ENCODE measurements at regions not wholly inside any gene's neighbourhood (a gene's known extent, or its start where the extent isn't known, plus 50 kb on each side); places are given as distances from the start of the nearest gene placed in this dataset.

DNA sequence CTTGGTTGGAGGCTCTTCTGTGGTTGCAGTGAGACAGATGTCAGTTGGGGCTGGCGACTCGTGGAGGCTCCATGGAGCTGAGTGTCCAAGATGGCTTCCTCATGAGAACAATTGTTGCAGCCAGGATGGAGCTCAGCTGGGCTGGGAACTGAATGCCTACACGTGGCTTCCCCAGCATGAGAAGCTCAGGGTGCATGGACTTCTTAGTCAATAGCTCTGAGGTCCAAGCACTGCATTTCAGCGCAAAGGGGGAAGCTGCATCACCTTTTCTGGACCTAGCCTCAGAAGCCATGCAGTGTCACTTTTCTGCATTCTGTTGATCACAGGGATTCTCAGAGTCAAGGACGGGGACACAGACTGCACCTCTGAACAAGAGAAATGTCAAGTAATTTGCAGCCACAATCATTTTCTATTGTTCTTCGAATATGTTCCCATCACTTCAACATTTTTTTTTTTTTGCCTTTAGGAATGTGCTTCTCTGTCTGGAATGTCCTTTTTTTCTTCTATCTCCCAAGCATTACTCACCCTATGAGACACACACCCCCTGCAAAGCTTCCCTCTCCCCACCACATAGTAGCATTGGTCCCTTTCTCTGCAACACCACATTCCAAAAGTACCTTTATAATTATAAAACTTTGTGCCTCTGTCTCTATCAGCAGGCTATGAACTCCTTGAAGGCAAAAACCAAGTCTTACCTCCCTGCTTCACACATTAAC, 57.5 kb upstream of the STK32A start:
- TF ChIP-seq EZH2 (IDR thresholded peaks at IDR 0.05; ENCODE audit: low read length), result no peak
- TF ChIP-seq, protein P1, sequence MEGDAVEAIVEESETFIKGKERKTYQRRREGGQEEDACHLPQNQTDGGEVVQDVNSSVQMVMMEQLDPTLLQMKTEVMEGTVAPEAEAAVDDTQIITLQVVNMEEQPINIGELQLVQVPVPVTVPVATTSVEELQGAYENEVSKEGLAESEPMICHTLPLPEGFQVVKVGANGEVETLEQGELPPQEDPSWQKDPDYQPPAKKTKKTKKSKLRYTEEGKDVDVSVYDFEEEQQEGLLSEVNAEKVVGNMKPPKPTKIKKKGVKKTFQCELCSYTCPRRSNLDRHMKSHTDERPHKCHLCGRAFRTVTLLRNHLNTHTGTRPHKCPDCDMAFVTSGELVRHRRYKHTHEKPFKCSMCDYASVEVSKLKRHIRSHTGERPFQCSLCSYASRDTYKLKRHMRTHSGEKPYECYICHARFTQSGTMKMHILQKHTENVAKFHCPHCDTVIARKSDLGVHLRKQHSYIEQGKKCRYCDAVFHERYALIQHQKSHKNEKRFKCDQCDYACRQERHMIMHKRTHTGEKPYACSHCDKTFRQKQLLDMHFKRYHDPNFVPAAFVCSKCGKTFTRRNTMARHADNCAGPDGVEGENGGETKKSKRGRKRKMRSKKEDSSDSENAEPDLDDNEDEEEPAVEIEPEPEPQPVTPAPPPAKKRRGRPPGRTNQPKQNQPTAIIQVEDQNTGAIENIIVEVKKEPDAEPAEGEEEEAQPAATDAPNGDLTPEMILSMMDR (optimal IDR thresholded peaks at IDR 0.05 in 1 of 3, IDR thresholded peaks at IDR 0.05 in 1 of 3, conservative IDR thresholded peaks at IDR 0.05 in 1 of 3; ENCODE audit: extremely low read depth in 1 of 3, insufficient read depth in 2 of 3, low read length in 3 of 3), result no peak
